ENCODE measurements at regions not wholly inside any gene's neighbourhood (a gene's known extent, or its start where the extent isn't known, plus 50 kb on each side); places are given as distances from the start of the nearest gene placed in this dataset.

GRCh38 chr7:112929421-112929820 is 139.2 kb upstream of the TMEM168 start (continued):
- TF ChIP-seq CHD7 (IDR thresholded peaks at IDR 0.05; ENCODE audit: insufficient replicate concordance, low read length) (no peak), POU5F1 (IDR thresholded peaks at IDR 0.05; ENCODE audit: low read depth, low read length) (no peak), CBX5 (IDR thresholded peaks at IDR 0.05; ENCODE audit: low read depth, low read length) (no peak), BCL11A (IDR thresholded peaks at IDR 0.05; ENCODE audit: low read depth in 2 of 2, low read length in 2 of 2) (no peak), SRF (IDR thresholded peaks at IDR 0.05; ENCODE audit: low read depth, low read length) (no peak), KDM1A (IDR thresholded peaks at IDR 0.05; ENCODE audit: borderline replicate concordance, low read length) (no peak)
